ENCODE measurements at regions not wholly inside any gene's neighbourhood (a gene's known extent, or its start where the extent isn't known, plus 50 kb on each side); places are given as distances from the start of the nearest gene placed in this dataset.
A peak's percentile ranks its signal among the peaks of the same experiment; 100 is the strongest.

DNA sequence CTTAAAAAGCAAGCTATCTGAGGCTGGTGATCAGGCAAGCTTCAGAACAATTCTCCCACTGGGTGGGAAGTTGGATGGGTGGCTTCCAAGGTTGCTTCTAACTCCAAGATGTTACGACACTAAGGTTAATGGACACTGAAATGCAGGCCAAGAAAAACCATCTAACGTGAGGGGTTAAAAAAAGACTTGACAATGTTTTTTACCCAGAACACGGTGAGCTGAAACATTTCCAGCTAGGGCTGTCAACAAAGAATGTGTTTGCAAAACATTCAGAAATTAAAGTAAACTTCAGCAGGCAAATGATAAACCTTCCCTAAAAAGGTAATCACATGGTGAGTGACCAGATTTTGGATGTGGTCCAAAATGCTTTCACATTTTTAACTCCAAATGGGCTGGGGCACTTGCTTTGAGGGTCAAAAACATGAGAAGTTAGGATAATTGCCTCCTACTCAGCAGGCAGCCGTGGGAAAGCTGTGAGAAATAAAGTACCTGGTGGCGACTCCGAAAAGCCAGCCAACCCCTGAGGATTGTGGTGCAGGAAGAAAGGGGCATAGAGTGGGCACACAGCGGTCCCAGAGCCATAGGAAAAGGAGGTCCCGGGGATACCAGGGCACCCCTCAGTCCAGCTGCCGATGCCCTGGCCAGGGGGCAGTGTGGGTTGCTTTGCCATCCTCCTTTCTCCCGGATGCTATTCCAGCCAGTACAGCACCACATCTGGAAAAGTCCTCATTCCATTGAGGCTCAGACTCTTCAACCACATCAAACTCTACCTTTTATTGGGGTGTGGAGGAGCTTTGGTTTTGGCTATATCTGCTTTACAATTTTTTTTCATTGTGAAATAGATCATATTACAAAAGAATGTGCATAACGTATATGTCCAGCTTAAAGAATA is 90.0 kb upstream of the ATL2 start:
- Histone ChIP-seq H3K4me3 (no peak overlapping the region), H3K27ac (no peak overlapping the region), H3K9me3 (no peaks in the 10 kb centered on the region), H3K27me3 (no peaks in the 10 kb centered on the region), H3K36me3 (no peaks in the 10 kb centered on the region), H3K4me1 (peaks cover 17% of the 10 kb centered on the region)
- DNase-seq (ENCODE audit: low spot score in 2 of 2): no peak
- 65% methylated on average over 11 of the region's 11 CpGs for WGBS
- TF ChIP-seq EP300 (IDR thresholded peaks at IDR 0.05) (peak; percentile 73), POLR2A (IDR thresholded peaks at IDR 0.05) (no peak), POLR2AphosphoS5 (IDR thresholded peaks at IDR 0.05) (no peak)
- TF ChIP-seq, protein P1, sequence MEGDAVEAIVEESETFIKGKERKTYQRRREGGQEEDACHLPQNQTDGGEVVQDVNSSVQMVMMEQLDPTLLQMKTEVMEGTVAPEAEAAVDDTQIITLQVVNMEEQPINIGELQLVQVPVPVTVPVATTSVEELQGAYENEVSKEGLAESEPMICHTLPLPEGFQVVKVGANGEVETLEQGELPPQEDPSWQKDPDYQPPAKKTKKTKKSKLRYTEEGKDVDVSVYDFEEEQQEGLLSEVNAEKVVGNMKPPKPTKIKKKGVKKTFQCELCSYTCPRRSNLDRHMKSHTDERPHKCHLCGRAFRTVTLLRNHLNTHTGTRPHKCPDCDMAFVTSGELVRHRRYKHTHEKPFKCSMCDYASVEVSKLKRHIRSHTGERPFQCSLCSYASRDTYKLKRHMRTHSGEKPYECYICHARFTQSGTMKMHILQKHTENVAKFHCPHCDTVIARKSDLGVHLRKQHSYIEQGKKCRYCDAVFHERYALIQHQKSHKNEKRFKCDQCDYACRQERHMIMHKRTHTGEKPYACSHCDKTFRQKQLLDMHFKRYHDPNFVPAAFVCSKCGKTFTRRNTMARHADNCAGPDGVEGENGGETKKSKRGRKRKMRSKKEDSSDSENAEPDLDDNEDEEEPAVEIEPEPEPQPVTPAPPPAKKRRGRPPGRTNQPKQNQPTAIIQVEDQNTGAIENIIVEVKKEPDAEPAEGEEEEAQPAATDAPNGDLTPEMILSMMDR (IDR thresholded peaks at IDR 0.05): no peak

DNA sequence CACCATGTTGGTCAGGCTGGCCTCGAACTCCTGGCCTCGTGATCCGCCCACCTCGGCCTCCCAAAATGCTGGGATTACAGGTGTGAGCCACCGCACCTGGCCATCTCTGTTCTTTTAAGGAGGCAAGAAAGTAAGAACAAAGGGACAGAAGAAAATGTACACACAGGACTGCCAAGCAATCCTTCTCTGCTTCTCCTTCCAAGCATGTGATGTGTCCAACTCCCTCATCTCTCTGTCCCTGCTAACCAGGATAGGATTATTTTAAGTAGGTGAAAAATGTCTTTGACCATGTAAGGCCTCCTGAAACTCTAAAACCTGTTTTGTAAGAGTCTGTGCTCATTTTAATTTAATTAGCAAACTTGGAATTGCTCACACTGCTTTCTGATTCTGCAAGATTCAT is 89.3 kb upstream of the ATL2 start:
- Histone ChIP-seq H3K27ac (no peak overlapping the region), H3K4me3 (no peak overlapping the region), H3K36me3 (no peaks in the 10 kb centered on the region), H3K9me3 (no peaks in the 10 kb centered on the region), H3K27me3 (no peaks in the 10 kb centered on the region), H3K4me1 (peaks cover 23% of the 10 kb centered on the region)
- no peak for DNase-seq (ENCODE audit: low spot score in 2 of 2)
- TF ChIP-seq EP300 (IDR thresholded peaks at IDR 0.05): no peak
- no peak for TF ChIP-seq POLR2AphosphoS5 (IDR thresholded peaks at IDR 0.05)
- TF ChIP-seq, protein P1 (IDR thresholded peaks at IDR 0.05): no peak
- TF ChIP-seq POLR2A (IDR thresholded peaks at IDR 0.05): no peak
- 93% methylated on average over 5 of the region's 5 CpGs for WGBS

DNA sequence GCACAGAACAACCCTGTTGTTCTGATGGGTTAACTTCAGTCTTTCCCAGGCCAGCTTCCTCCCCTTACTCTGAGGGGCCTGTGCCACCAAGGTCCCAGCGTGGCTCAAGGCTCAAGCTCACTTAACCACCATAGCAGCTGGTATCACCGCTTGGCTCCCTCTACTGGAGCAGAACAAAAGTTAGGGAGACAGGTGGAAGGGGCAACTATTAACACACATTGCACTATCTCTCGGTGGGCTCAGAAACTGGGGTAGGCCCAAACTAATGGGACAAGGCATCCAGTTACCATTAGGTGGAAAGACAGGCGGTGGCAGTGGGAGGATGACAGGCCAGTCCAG is 88.7 kb upstream of the ATL2 start:
- DNase-seq (ENCODE audit: low spot score in 2 of 2): no peak
- no peaks in the 10 kb centered on the region for H3K27me3 ChIP-seq
- TF ChIP-seq POLR2AphosphoS5 (IDR thresholded peaks at IDR 0.05): no peak
- TF ChIP-seq, protein P1 (IDR thresholded peaks at IDR 0.05): peak; percentile 4 to 24
- H3K9me3 ChIP-seq: no peaks in the 10 kb centered on the region
- H3K27ac ChIP-seq: no peak overlapping the region
- H3K4me1 ChIP-seq: peaks cover 27% of the 10 kb centered on the region
- no peaks in the 10 kb centered on the region for H3K36me3 ChIP-seq
- no peak overlapping the region for H3K4me3 ChIP-seq
- 71% methylated on average over 4 of the region's 4 CpGs for WGBS

DNA sequence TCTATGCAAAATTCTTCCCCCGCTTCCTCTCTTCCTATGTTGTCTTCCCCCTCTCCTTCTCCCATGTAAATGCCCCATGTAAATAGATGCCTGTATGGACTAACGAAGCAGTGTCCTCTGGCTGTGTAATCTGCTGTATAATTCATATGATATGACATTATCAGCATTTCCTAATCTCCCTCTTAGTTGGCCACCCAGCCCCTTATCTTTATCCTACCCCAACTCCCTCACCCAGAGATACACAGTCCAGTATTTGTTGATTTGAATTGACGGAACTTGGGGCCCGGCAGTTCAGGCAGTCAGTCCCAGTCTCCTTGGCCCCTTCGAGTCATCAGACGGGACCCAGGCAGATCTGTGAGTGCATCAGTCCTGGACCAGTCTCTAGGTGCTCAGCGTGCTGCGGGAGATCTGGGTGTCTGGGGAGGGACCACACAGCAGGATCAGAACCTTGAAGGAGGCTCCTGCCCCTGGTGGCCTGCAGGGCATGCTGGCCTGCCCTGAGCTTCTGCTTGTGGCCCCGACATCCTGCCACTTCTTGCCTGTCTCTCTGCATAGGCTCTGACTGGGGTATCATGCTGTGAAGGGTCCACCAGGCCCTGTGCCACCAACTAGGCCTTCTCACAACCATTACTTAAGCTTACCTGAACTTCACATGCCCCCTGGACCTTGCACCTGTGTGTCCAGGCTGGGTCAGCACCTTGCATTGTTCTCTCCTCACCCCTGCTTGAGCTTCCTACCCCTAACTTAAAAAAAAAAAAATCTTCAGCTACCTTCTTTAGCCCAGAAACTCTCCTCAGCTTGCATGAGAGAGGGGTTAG is 88.1 kb upstream of the ATL2 start:
- WGBS: 89% methylated on average over 7 of the region's 9 CpGs
- Histone ChIP-seq H3K4me1 (peaks cover 27% of the 10 kb centered on the region), H3K4me3 (no peak overlapping the region), H3K27ac (no peak overlapping the region), H3K36me3 (no peaks in the 10 kb centered on the region), H3K9me3 (no peaks in the 10 kb centered on the region), H3K27me3 (no peaks in the 10 kb centered on the region)
- TF ChIP-seq EP300 (IDR thresholded peaks at IDR 0.05) (no peak), POLR2A (IDR thresholded peaks at IDR 0.05) (no peak), POLR2AphosphoS5 (IDR thresholded peaks at IDR 0.05) (no peak)
- TF ChIP-seq, protein P1 (IDR thresholded peaks at IDR 0.05): no peak
- DNase-seq (ENCODE audit: low spot score in 2 of 2): no peak

DNA sequence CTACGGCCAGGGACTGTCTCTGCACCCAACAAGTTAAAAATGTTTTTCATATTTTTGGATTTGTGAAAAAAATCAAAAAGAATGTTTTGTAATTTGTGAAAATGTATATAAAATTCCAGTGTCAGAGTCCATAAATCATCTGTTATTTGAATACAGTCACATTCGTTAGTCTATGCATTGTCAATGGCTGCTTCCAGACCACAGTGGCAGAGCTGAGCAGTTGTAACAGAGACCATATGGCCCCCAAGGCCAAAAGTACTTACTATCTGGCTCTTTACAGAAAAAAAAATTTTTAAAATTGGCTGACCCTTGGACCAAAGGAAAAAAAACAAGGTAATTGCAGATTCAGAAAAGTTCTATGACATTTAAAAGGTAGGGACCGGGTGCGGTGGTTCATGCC is 86.7 kb upstream of the ATL2 start:
- Histone ChIP-seq H3K4me1 (peaks cover 27% of the 10 kb centered on the region), H3K27ac (no peak overlapping the region), H3K4me3 (no peak overlapping the region), H3K9me3 (no peaks in the 10 kb centered on the region), H3K36me3 (no peaks in the 10 kb centered on the region), H3K27me3 (no peaks in the 10 kb centered on the region)
- 93% methylated on average over 4 of the region's 4 CpGs for WGBS
- no peak for DNase-seq (ENCODE audit: low spot score in 2 of 2)
- TF ChIP-seq POLR2A (IDR thresholded peaks at IDR 0.05) (no peak), POLR2AphosphoS5 (IDR thresholded peaks at IDR 0.05) (no peak), EP300 (IDR thresholded peaks at IDR 0.05) (no peak)
- TF ChIP-seq, protein P1 (IDR thresholded peaks at IDR 0.05): no peak

Data from suprapubic skin (tissue), 4 donors.